ENCODE measurements at regions not wholly inside any gene's neighbourhood (a gene's known extent, or its start where the extent isn't known, plus 50 kb on each side); places are given as distances from the start of the nearest gene placed in this dataset.
"Not testable (repeated sequence)": the region's sequence is repeated elsewhere in the genome, so short reads cannot be mapped to it uniquely, and the experiment has no call there.

DNA sequence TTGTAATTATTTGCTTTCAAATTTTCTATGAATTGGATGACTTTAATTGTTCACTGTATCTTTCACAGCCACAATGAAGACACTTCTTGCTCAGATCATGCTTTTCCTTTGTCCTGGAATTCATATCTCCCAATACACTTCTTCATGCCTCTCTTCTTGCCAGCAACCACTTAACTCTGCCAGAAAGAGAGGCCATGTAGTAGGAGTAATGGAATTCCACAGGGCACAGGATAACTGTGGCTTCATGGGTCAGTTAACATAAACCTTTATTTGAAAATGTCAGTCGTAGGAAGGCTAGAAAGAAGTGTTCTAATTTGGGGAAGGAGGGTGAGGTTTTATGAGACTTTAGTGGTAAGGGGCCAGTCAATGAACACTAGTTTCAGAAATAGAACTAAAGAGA, 190.3 kb downstream of the TMEM167A start:
- no peak for DNase-seq

DNA sequence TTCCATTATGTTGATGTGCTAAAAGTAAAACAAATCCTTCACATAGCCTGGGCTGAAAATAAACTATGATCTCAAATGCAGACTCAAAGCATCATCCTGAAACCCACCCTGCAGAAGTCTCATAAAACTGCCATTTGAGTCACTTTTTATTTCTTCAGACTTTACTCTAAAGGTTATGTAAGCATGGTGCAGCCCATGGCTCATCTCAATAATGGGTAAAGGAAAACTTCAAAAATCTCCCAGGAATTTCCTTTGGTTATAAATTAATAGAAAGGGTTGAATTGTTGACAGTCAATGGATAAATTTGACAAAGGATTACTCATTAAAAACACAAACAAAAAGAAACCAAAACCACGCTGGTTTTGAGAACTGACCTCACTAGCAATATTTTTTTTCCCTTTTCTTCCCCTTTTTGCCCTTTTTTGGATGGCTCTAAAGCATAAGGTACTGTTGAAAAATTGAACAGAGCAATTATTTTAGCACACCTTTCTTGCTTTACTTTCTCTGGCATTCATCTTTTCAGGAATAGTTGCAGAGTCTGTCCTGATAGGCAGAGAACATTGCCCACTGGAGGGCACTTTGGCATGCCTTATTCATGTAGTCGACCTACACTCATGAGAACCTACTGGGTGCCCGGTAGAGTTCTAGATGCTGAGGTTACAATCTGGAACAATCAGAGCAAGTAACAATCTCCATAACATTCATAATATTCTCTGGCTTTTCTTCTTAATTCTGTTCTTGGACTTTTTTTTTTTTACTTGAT, 191.4 kb downstream of the TMEM167A start:
- no peak for DNase-seq

- no peak for DNase-seq
Observed at GRCh38 chr5:82884821-82885471, 192.2 kb downstream of the TMEM167A start.

DNA sequence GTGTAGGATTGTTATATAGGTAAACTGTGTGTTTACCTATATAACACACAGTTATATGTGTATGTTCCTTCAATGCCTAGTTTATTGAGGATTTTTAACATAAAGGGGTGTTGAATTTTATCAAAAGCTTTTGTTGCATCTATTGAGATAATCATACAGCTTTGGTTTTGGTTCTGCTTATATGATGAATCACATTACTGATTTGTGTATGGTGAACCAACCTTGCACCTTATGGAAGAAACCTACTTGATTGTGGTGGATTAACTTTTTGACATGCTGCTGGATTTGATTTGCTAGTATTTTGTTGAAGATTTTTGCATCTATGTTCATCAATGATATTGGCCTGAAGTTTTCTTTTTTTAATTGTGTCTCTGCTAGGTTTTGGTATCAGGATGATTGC, 194.9 kb downstream of the TMEM167A start:
- DNase-seq, result no peak

- no peak for DNase-seq
Observed at GRCh38 chr5:82881571-82882174, 195.5 kb downstream of the TMEM167A start.

DNA sequence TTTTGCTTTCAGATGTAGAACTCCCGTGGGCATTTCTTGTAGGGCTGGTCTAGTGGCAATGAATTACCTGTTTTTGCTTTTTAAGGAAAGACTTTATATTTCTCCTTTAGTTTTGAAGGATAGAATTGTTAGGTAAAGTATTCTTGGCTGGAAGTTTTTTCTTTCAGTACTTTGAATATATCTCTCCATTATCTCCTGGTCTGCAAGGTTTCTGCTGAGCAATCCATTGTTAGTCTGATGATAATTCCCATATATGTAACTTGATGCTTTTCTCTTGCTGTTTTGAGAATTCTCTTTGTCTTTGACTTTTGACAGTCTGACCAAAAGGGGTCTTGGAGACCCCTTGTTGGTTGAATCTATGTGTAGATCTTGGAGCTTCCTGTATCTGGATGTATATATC, 198.1 kb downstream of the TMEM167A start:
- DNase-seq, result no peak

GRCh38 chr5:82873452-82873851, 203.7 kb downstream of the TMEM167A start:
- no peak for DNase-seq

DNA sequence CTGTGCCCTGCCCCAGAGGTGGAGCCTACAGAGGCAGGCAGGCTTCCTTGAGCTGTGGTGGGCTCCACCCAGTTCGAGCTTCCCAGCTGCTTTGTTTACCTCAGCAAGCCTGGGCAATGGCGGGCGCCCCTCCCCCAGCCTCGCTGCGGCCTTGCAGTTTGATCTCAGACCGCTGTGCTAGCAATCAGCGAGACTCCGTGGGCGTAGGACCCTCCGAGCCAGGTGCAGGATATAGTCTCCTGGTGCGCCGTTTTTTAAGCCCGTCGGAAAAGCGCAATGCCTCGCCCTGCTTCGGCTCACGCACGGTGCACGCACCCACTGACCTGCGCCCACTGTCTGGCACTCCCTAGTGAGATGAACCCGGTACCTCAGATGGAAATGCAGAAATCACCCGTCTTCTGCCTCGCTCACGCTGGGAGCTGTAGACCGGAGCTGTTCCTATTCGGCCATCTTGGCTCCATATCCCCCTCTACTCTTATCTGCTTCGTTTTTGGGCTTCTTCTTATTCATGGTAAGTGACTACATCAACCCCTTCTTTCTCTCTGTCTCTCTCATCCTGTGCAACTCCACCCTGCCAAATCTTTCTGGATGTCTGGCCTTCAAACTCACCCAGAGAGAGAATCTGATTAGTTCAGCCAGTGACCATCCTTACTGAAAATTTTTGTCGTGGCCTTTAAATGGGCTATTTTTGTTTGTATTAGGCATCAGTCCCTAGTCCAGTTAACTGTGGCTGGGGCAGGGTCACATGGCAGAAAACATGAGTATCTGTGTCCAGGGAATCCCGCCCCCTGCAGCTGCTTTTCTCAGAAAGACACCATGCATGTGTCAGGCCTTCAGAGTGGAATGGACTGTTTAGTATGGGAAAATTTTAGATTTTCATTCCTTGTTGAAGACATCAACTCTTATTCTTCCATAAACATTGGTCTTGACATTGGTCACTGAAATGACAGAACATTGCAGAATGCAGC, 204.6 kb downstream of the TMEM167A start:
- DNase-seq, result not testable (repeated sequence)

DNA sequence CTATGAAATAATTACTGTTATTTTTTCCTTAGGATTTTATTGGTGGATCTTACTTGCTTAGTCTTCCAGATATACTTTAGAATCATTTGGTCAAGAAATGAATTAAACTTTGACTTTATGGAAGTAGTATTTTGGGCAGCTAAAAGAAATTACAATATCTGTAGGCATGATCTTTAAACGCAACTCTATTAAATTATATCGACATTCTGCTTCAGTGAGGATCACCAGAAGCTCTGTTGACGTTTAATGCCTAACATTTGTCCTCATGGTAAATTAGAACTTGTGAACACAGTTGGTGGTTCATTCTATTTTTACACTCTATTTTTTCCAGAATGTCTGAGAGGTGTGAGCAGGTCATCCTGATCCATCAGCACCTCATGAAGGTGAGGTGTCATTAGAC, 211.6 kb downstream of the TMEM167A start:
- DNase-seq, result no peak

DNA sequence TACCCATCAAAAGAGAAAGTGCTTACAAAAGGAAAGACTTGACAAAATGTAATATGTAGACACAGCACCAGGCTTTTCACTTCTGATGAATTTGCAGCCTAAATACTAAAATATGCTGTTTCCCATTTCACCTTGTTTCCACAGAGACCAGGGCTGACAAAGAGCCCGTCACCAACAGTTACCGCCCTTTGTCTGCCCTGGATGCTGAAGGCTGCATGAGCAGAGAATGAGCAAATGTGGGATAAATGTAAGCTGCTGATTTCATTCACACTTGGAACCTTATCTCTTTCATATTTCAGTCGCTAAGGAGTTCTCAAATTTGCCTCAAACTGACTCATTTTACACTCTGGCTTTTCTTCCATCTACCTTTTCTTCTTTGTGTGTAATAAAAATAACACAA, 213.9 kb downstream of the TMEM167A start:
- DNase-seq, result no peak

- no peak for DNase-seq
Observed at GRCh38 chr5:82862711-82863110, 214.5 kb downstream of the TMEM167A start.

DNA sequence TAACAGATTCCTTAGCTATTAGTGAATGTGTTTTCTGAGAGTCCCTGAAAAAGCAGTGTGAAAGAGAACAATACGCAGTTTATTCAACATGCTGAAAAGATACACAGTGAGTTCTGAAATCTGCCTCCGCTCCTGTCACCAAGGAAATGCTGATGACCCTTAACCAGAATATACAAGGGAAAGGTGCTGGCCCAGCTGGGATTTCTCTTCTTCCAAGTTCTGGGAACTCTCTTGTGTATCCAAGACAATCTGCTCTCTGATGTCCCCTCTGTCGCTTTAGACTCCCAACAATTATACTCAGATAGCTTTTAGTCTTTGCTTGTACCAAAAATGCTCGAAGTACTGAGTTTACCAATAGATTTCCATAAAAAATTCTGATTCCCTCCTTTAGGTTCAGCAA, 214.9 kb downstream of the TMEM167A start:
- DNase-seq, result no peak

- no peak for DNase-seq
Observed at GRCh38 chr5:82861701-82862100, 215.5 kb downstream of the TMEM167A start.

DNA sequence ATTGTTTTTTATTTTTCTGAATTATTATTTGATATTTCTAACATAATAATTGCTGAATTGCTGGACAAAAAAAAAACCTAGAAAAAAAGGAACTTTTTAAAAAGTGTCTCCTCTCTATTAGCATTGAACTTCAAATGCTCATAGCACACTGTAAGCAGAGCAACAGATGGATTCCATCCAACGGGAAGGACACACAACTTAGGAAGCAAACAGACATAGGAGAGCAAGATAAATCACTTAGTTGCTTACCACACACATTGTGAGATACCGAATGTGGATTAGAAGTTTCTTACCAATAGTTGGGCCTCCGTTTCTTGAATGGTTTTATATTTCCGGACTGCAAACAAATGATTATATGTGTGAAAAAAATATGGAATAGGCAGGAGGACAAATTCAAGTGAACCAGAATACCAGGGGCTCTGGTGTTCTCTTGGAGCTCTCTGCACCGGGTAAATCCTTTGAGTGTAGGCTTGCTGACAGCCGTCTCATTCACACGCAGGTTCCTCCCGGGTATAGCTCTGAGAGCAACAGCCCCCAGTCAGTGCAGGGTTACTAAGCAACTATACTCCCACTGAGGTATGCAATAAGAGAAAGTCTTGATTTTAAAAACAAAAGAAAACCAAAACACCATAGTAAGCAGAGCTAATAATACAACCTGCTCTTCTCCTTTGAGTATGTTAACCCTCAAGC, 217.6 kb downstream of the TMEM167A start:
- DNase-seq, result no peak

DNA sequence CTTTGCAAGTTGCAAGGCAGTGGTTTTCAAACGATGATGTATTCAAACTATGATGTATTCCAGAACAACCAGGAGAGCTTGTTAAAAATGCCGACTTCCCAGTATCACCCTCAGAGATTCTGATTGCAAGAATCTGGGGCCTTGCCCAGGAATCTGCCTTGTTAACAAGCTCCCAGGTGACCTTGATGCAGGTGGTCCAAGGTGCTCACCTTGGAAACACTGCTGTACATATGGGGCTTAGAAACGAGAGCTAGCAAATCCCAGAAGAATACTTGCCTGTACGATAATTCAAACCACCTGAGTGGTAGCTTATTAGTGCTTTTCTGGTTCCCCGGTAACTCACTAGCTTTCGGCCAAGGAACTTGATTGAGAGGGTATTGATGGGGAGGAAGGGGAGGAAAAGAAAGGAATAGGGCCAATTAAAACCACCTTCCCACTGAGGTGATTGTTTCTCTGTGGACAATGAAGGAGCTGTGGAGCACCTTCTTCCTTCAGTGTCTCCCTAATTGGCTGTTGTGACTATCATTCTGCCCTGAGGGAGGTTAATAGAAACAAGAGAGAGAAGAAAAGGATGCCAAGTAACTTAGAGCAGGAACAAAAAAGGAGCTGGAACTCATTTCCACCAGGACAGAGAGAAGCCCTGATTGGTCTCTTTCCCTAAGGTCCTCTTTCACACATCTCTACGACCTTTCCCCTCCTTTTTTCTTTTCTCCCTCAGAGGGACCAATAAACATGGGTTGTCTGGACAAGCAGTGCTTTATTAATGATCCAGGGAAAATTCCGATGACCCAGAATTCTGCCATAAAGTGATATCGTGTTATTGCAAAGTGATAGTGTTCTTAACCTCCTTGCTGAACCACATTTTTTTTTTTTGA, 218.8 kb downstream of the TMEM167A start:
- DNase-seq, result no peak

GRCh38 chr5:82855893-82856550, 221.2 kb downstream of the TMEM167A start:
- DNase-seq, result no peak

GRCh38 chr5:82854956-82855355, 222.2 kb downstream of the TMEM167A start:
- DNase-seq, result no peak

DNA sequence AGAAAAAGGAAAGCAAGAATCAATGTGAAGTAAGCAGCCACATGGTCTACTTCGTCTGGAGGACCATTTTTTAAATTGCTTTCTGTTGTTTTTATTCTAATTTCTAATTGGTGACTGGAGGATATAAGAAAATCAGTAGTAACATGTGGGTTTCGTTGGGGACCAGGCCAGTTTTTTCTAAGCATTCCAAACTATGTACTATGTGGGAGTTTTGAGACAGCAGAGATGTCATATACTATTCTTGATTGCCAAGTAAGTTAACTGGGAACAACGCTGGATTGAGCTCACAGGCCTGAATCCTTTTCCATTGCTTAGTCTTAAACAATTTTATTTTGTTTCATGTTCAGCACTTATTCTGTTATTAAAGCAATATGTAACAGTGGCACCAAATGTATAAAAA, 225.7 kb downstream of the TMEM167A start:
- DNase-seq, result no peak

DNA sequence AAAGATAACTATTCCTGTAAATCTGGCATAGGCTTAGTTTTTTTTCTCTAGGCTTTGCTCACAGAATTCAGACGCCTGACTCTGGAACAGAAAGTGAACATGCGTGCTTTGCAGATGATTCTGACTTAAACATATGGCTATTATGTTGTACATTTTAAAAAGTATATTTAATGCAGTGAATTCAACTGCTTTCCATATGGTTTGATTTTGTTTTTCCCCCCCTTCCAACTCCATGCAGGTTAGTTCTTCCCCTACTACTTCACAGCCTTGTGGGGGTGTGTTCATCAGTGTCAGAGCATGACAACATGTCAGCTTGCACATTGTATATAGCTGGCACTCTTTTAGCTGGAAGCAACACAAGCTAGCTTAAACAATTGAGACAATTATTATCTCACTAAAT, 226.8 kb downstream of the TMEM167A start:
- DNase-seq, result no peak

- no peak for DNase-seq
Observed at GRCh38 chr5:82849885-82850284, 227.3 kb downstream of the TMEM167A start.

DNA sequence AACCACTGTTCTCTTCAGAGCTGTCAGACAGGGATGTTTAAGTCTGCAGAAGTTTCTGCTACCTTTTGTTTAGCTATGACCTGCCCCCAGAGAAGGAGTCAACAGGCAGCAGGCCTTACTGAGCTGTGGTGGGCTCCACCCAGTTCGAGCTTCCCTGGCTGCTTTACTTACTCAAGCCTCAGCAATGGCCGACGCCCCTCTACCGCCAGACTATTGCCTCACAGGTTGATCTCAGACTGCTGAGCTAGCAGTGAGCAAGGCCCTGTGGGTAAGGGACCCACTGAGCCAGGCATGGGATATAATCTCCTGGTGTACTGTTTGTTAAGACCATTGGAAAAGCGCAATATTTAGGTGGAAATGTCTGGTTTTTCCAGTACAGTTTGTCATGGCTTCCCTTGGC, 229.6 kb downstream of the TMEM167A start:
- no peak for DNase-seq
